EH (cell line): ENCODE measurements at regions not wholly inside any gene's neighbourhood (a gene's known extent, or its start where the extent isn't known, plus 50 kb on each side); places are given as distances from the start of the nearest gene placed in this dataset.
A peak's percentile ranks its signal among the peaks of the same experiment; 100 is the strongest.
"Not testable (repeated sequence)": the region's sequence is repeated elsewhere in the genome, so short reads cannot be mapped to it uniquely, and the experiment has no call there.

Experiments
- DNase-seq: peaks from one replicate; pipeline ENCODE4 v3.0.0-alpha.2; 2015; ENCODE audit warnings: low read depth

DNA sequence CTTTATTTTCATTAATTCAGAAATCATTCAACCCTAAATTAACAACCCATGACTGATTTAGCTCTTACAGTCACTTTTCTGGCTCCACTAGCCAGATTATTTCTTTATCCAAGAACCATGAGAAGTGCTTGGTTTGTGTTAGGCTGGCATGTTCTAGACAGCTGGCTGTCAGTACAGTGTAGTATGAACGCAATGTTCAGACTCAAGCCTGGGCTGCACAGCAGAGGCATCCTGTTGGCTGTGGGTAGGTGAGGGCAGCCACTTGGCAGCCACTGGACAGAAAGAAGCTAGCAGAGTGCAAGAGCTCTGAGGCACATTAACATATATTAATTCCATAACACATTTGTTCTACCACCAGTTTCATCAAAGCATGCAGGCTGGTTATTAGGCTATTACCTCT is 522.9 kb upstream of the FSHR start:
- DNase-seq = no peak

DNA sequence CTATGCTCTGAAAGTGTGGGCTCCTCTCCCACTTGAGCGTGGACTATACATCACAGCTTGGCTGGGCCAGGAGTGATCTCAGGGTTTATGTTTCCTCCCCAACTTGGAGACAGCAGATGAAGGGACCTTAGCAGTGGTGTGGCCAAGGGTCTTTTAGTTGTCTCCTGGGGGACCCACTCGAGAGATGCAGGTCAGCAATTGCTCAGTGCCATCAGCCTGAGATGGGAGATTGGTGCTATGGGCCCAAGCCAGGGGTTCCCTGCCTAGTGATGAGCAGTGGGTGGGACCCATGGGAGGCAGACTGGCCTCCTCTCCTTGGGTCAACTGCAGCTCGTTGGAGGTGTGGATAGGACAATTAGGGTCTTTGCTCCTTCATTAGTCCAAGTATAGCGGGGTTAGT is 510.5 kb upstream of the FSHR start:
- DNase-seq = no peak

DNA sequence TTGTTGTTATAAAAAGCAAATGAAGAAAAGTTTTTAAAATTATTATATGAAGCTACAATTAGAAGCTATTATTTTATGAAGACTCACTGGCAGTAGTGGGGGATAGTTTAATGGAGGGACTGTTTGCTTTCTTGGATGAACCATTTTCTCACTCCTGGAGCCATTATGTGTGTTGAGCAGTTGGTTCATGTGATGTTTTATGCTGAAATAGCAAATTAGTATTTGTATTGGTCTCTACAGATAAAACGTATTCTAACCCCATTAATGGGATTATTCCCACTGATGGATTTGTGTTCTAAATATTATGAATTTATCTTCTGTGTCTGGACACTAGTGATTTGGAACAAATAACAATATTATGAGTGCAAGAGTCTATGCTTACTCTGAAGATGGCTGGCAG is 507.5 kb upstream of the FSHR start:
- no peak for DNase-seq

DNA sequence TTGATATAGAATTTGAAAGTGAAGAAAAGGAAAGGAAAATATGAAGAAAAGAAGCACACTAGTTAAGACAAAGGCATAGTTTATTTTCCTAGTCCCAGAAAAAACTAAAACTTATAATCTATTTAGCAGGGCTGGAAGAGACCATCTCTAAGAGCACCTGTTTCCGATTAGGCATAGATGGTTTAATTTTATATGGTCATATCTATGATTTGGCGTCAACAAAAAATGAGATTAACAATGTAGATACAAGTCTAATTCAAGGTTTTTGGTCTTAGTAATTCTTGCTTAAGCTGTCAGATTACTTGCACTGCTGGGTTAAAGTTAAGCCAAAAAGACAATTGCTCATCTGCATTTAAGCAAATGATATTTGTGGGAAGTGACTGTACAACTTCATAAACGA is 502.5 kb upstream of the FSHR start:
- DNase-seq = no peak

DNA sequence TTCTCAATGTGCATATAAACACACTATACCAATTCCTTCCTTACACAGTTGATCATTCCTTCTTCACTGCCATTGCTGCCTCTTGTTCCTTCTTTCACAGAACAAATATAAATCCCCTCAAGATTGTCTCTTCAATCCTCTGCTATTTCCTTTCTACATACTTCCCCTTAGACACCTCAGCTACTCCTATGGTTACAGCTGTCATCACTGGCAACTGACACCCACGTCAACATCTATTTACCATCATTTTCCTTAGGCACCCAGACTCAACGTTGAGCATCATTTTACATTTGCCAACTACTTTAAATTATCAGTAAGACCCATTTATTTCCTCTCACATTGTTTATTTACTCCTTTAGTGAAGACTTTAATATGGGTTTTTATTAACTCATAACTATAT is 488.8 kb upstream of the FSHR start:
- no peak for DNase-seq

DNA sequence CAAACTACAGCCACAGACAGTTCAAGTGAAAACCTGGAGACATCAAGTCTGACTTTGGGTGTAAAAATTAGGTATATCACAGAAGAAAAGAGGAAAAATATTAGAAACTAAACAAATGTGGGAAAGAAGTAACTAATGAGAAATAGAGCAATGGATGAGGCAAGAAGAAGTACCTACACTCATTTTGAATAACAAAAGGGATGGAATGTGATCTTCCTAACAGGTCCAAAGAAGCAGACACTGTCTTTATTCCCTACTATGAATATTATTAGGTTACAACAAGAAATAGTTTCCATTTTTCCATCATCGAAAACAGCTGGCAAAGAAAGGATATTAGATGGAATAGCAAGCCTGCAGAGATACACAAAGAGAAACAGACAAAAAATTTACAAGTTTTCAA is 486.3 kb upstream of the FSHR start:
- DNase-seq = no peak

DNA sequence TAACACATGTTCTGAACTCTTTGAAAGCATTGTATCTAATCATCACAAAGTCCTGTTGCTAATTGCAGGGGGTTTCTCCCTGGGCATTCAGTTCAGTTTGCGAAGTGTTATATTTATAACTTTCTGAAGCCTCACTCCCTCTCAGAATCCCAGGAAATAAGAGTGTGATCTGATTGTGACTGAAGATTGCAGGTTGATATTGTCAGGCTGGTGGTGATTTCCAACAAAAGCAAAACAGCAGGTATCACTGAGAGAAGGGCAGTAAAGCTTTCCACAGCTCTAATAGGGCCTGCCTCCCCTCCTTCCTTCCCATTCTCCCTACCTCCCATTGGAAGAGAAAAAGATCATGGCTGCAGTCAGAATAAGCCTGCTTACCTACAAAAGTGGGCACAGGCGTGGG is 466.7 kb upstream of the FSHR start:
- DNase-seq = no peak

DNA sequence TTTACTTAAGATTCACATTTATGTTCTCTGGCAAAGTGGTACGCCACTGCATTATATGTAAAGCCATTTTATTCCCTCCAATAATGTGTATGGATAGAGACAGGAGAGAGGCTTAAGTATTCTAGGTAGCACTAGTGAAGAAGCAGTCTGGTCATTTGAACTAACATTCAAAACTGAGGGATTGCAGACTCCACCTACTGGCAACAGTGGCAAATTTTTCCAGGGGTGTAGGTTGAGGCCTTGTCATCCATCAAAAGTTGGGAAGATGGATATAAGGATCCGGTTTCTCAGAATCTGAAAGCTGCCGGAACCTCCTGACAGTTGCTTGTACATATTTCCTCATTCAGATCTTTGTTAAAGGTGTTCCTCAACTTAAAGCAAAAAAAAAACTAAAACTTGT is 465.5 kb upstream of the FSHR start:
- no peak for DNase-seq

DNA sequence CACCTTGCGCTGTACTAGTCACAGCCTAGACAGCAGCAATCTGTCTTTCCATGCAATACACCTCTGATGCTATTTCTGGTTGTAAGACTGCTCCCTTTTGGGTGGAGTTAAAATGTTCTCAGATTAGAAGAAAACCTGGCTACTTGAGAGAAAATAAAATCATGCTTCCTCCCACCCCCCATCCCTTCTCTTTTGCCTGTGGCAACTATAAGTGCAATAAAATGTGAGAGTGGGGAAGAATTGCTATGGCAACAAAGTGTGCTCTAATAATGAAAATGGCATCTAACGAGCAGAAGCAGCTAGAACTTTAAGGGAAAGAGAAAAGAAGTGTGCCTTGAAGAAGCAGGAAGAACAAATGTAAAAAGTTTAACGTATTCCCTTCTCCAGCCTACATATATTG is 464.2 kb upstream of the FSHR start:
- no peak for DNase-seq

DNA sequence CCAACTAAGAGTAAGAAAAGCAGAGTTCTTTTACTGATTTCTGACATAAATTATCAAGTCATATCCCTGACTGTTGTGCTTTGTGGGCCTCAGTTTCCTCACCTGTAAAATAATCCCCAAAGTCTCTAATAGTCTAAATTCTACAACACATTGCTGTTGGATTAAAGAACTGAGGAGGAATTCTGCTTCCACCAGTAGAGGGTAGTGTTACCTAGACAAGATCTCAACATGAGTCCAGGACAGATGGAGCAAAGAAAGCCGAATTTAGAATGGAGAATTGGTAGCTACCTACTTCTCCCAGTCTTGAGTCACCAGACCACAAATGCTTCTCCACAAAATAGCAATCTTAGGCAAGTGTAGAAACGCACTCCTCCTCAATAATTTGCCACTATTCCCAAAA is 462.5 kb upstream of the FSHR start:
- DNase-seq = peak; percentile 9

DNA sequence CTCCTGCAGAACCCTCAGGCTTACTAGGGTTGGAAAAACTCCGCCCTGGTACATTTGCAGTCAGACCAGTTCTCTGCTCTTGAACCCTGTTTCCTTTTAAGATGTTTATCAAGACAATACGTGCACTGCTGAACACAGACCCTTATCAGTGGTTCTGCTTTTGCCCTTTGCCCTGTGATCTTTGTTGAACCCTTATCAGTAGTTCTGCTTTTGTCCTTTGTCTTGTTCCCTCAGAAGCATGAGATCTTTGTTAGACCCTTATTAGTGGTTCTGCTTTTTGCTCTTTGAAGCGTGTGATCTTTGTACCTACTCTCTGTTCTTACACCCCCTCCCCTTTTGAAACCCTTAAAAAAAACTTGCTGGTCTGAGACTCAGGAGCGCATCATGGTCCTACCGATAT is 457.5 kb upstream of the FSHR start:
- DNase-seq = not testable (repeated sequence)

DNA sequence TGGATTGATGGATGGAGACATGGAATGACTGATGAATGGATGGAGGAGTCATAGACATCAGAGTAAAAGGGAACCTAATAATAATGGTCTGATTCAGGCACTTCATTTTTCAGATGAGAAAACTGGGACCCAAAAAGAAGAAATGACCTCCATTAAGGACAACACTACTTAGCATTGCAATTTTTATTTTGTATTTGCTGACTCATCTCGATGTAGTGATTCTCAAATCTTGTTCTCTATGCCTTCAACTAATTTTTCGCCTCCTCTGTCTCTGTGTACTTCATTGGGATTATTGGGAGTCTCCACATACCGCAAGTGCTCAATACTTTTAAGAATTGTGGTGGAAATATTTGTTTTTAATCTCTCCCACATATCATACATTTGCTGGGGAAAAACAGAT is 446.2 kb upstream of the FSHR start:
- DNase-seq = no peak

DNA sequence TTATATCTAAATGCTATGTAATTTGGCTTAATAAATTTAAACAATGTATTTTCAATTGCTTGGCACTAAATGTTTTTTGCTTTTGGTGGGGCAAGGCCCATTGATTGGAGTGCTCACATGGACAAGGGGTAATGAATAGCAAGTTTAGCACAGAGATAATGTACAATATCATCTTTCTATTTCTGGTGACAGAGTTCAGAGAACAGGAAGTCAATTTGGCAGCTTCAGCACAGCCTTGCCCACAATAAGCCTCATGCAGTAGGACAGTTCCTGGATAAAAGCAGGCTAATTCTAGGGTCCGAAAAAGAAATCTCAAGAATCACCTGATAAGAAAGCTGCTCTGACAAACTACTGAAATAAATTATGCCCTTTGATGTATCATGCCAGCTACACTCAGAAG is 443.9 kb upstream of the FSHR start:
- DNase-seq = no peak

DNA sequence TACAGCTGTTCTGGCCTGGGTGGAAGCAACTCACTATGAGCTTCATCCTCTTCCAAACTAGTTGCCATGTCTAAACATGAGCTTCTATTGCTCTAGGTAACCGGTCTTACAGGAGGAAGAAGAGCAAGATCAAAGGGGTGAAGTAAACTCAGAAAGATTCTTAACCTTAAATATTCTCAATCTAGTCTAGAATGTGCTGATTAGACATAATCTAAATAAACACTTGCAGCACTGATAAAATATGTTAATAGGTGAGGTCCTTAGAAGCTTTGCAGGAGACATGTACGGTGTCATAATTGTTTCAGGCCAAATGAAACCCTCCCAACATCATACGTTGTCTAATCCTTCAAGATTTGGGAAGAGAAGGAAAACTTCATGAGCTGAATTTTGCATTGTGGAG is 431.6 kb upstream of the FSHR start:
- no peak for DNase-seq

DNA sequence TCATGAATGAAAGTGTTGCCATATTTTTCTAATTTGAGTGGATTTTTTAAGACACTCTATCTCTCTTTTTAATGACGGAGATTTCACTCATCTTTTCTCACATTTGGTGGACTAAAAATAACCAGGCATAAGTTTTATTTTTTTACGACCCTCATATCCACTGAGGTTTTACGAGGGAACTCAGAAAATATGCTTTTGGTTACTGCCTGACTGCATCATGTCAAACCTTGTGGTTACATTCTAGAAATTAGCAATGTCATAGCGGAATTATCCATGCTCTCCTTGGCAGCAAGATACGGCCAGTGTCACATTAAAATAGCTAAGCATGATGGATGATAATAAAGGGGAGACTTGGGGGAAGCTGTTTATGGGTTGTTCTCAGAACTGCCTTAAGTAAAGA is 428.6 kb upstream of the FSHR start:
- peak; percentile 0 for DNase-seq

DNA sequence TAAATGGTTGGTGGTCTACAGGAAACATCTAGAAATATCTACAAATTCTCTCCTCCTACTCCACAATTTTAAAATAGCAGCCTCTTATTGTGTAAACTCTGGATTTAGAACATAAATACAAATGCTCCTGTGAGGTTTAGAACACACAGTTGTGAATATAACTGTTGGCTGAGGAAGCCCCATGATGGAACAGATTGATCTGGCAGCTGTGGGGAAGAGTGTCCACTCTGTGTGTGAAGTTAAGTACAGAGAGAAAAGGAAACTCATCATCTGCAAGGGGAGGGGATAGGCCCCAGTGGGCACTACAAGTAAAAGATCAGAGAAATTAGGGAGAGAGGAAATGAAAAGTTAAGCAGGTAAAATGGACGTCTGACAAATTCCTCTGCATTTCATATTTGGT is 422.7 kb upstream of the FSHR start:
- DNase-seq = no peak

DNA sequence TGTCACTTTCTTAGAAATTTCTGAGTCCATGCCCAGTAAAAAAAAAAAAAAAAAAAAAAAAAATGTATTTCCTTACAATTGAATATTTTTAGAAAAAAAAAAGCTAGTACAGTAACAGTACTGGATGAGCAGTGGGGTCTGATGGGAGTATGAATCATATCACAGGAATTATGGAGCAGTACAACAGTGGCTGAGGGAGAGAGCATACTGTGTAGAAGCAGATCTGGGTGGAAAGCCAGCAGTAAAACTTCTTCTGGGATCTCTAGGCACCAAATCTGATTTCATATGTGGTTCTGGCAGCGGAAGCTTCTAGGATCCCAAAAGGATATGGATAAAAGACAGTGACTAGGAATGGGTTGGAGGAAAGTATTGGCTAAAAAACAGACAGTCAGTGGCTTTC is 414.9 kb upstream of the FSHR start:
- DNase-seq = peak; percentile 0

DNA sequence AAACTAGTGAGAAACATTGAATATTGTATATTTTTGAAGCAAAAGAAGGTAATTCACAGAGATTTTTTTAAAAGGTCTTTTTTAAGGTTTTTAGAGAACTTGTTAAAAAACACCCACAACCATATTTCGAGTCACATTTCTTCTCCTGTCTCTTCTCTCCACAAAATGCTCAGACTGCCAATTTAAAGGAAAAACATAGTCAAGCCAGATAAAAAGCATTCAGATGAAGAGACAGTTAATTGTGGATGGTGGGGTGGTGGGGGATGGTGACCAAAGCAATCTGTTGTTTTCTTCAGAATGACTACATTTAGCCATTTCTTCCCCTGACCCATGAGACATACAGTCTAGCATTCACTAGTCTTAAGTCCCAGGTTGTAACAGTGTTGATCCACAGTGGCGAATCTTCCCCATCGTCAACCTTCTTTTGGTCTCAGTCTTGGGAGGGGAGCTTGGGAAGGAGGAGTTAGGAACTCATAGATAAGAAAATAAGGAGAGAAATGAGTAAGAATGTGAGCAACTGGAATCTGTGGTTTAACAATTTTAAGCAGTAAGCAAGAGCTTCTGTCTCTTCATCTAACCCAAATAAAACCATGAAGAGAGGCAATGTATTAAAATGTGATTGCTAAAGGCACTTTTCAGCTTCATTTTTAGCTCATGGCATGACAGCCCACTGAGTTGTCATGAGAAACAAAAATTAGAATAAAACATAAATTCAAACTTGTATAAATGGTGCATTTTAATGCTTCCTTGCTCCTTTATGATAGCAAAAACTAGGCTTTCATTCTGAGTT is 413.7 kb upstream of the FSHR start:
- no peak for DNase-seq

DNA sequence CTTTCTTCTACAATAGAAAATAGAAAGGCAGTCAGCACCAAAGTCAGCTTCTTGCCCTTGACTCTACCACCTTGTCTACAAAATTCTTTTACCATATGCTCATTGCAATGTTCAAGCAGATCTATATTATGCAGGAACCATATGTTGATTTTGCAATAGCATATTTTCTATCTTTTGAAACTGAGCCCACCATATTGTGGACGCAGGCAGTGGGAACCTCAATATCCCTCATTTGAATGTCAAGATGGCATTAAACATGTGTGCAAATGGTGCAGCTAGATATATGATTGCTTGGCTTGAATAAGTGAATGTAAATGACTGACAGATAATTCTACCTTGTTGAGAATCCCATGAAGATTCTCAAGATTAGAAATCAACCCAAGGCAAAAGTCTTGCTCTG is 412.7 kb upstream of the FSHR start:
- DNase-seq = no peak

DNA sequence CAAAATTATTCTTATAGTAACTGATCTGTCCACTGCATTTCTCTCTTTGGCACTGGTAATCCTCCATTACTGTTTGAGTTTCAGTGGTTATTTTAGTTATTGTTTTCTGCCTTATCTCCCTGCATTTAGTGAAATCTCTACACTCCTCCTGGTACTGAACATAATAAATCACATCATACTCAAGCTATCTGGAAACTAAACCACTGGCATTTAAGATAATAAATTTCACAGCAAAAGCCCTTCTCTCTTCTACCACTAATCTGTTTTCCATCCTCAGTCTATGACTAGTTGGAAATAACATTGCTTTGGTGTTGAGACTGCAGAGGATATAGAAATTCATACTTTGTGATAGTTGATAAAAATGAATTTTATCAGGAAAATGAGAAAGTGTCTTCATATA is 399.3 kb upstream of the FSHR start:
- no peak for DNase-seq

DNA sequence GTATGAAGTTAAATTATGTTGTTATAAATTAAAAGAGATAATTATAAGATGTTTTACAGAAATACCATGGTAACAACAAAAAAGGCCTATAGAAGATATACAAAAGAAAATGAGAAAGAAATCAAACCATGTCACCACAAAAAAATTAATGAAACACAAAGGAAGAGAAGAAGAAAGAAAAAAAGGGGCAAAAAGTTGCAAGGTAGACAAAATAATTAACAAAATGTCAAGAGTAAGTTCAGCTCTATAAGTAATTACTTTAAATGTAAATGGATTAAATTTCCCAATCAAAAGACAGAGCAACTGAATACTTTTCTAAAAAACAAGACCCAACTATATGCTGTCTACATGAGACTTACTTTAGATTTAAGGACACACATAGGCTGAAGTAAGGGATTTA is 378.4 kb upstream of the FSHR start:
- DNase-seq = no peak

DNA sequence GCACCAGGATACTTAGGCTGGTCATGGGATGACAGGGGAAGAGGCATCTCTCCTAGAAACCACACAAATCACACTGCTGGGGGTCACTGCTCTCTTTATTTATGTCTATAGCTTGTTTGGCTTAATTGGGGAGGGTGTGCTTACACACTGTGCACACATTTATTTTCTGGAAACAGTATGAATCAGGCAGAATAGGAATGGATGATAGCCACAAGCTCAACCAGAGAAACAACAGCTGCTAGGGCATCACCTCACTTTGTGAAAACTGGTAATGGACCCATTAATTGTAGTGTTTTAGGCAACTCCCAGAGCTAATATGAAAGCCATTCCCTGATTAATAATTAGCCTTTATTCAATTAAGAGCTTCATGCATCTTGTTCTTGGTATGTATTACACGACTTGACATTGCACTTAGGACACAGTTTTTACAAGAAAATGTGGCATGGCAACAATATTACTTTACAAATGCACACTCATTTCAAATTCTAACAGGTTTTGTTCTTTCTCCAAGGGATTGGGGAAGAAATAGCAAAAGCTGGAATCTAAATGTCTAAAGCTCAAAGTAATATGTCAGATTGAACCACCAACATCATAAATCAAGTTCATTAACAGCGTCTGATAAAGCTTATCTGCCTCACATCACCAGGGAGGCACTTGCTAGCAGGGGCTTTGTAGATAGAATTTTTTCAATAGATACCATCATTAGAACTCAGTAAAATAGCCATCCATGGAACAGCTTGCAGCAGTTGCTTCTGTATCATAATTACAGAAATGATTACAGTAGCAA is 361.9 kb upstream of the FSHR start:
- DNase-seq = no peak

DNA sequence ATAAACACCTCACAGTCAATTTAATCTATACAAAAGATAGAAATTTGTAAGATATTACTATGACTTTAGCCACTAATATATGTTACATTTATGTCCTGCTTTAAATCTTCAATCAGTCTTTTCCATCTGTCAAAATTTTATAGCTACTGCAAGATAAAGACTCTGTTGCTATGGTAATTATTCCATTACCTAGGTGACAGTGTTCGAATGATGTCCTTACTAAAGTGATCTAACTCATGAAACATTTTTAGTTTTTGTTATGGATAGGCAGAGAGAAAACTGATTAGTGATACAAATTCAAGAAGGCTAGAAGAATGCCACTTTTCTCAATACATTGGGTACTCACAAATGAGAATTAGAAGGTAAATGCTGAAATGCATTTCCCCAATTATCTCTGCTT is 359.9 kb upstream of the FSHR start:
- no peak for DNase-seq

DNA sequence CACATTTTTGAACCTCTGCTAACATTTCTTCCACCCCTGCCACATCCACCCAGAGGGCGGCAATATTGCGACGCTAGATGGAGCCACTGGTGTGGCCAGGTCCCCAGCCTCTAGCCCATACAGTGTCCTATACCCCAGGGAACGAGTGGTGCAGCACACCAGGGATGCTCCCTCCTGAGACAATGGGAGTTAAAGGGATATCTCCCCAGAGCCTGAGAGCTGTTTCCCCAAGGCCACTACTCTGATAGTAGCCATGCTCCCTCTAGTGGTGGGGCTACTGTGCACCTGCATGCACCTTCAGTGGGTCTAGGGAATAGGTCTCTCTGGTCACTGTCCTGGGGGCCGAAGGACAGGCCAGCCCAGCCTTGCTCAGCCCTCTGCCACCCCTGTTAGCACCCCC is 336.4 kb upstream of the FSHR start:
- DNase-seq = peak; percentile 19
